IMR-90 (cell line): ENCODE measurements at regions not wholly inside any gene's neighbourhood (a gene's known extent, or its start where the extent isn't known, plus 50 kb on each side); places are given as distances from the start of the nearest gene placed in this dataset.
A peak's percentile ranks its signal among the peaks of the same experiment; 100 is the strongest.

ENCODE experiments used
- ATAC-seq: fragments of 200-7000 bp; cut with Tn5 transposase; 2 replicates; pipeline ENCODE4 v1.9.1; 2020; ENCODE audit warnings: low read depth, mild to moderate bottlenecking, moderate library complexity
- BruUV-seq: library from RNA; stranded (reverse); fragments of 400-500 nt; replicated peaks from 2 replicates; lab custom pipeline; 2021; lab: Mats Ljungman, UMichigan
- CTCF ChIA-PET: fragments of 300-600 bp; formaldehyde crosslinking; extraction: SDS; loops from one replicate; lab custom pipeline; 2021; ENCODE audit warnings: antibody characterized with exemption; lab: Yijun Ruan, JAX
- POLR2A ChIA-PET: fragments of 300-600 bp; sonication (Branson Sonifier 250); formaldehyde crosslinking; loops from one replicate; lab custom pipeline; 2022; ENCODE audit warnings: antibody characterized with exemption; ENCODE audit not compliant: unreplicated experiment; lab: Charles Lee
- DNase-seq: peaks from one replicate; pipeline ENCODE4 v3.0.0; 2013
- H2AFZ ChIP-seq: replicated peaks from 2 replicates; pipeline ENCODE3; 2013; ENCODE audit warnings: low read length, mild to moderate bottlenecking; ENCODE audit not compliant: poor library complexity
- H2AK5ac ChIP-seq: 2 replicates; pipeline ENCODE4 v1.6.1; 2013; ENCODE audit warnings: low read depth, low read length, inconsistent platforms
- H2AK9ac ChIP-seq: replicated peaks from 2 replicates; pipeline ENCODE3; 2013; ENCODE audit warnings: mild to moderate bottlenecking, low read depth, low read length, moderate library complexity; ENCODE audit not compliant: poor library complexity
- H2BK120ac ChIP-seq: 2 replicates; pipeline ENCODE4 v1.6.1; 2013; ENCODE audit warnings: low read depth, low read length, inconsistent platforms
- H2BK15ac ChIP-seq: 3 replicates; pipeline ENCODE4 v1.6.1; 2013; ENCODE audit warnings: low read depth, low read length, inconsistent platforms
- H2BK20ac ChIP-seq: 2 replicates; pipeline ENCODE4 v1.6.1; 2013; ENCODE audit warnings: low read depth, mild to moderate bottlenecking, inconsistent platforms, low read length, moderate library complexity
- H2BK5ac ChIP-seq: 2 replicates; pipeline ENCODE4 v1.6.1; 2013; ENCODE audit warnings: mild to moderate bottlenecking, low read depth, low read length, inconsistent platforms; ENCODE audit not compliant: poor library complexity, severe bottlenecking
- H3K14ac ChIP-seq: replicated peaks from 2 replicates; pipeline ENCODE4 v1.6.1; 2013; ENCODE audit warnings: low read depth, low read length, inconsistent platforms
- H3K18ac ChIP-seq: 2 replicates; pipeline ENCODE4 v1.6.1; 2013; ENCODE audit warnings: low read depth, low read length, control low read depth
- H3K23ac ChIP-seq: 2 replicates; pipeline ENCODE4 v1.6.1; 2013; ENCODE audit warnings: low read depth, low read length, inconsistent platforms
- H3K27ac ChIP-seq: 2 replicates; pipeline ENCODE4 v1.5.1; 2013; ENCODE audit warnings: mild to moderate bottlenecking, control low read depth, low read length; ENCODE audit not compliant: insufficient read depth
- H3K27me3 ChIP-seq: 2 replicates; pipeline ENCODE4 v1.6.1; 2013; ENCODE audit warnings: low read length; ENCODE audit not compliant: control insufficient read depth, insufficient read depth
- H3K36me3 ChIP-seq: 2 replicates; pipeline ENCODE4 v1.6.1; 2013; ENCODE audit warnings: low read length, mixed read lengths; ENCODE audit not compliant: control insufficient read depth, insufficient read depth
- H3K4ac ChIP-seq: 2 replicates; pipeline ENCODE4 v1.6.1; 2013; ENCODE audit warnings: low read depth, low read length, inconsistent platforms
- H3K4me1 ChIP-seq: 2 replicates; pipeline ENCODE4 v1.6.1; 2013; ENCODE audit warnings: low read length, mixed read lengths; ENCODE audit not compliant: control insufficient read depth, insufficient read depth
- H3K4me2 ChIP-seq: 2 replicates; pipeline ENCODE4 v1.6.1; 2013; ENCODE audit warnings: low read depth, mild to moderate bottlenecking, control low read depth, low read length, moderate library complexity
- H3K4me3 ChIP-seq: 2 replicates; pipeline ENCODE4 v1.5.1; 2013; ENCODE audit warnings: low read depth, mild to moderate bottlenecking, control low read depth, low read length, moderate library complexity; ENCODE audit not compliant: insufficient read depth
- H3K56ac ChIP-seq: 2 replicates; pipeline ENCODE4 v1.6.1; 2013; ENCODE audit warnings: low read length, inconsistent platforms; ENCODE audit not compliant: insufficient read depth; ENCODE audit errors: extremely low read depth
- H3K79me1 ChIP-seq, 2 experiments: 2 replicates each; pipeline ENCODE4 v1.6.1; 2013; ENCODE audit warnings: low read length in 2 of 2, inconsistent platforms in 1 of 2, low read depth in 1 of 2
- H3K9ac ChIP-seq: 2 replicates; pipeline ENCODE4 v1.6.1; 2013; ENCODE audit warnings: low read depth, low read length, control low read depth
- H3K9me1 ChIP-seq: 2 replicates; pipeline ENCODE4 v1.6.1; 2013; ENCODE audit warnings: low read length, inconsistent platforms; ENCODE audit not compliant: insufficient read depth
- H3K9me3 ChIP-seq: 2 replicates; pipeline ENCODE4 v1.6.1; 2013; ENCODE audit warnings: low read length; ENCODE audit not compliant: control insufficient read depth, insufficient read depth
- H4K20me1 ChIP-seq: 2 replicates; pipeline ENCODE4 v1.6.1; 2013; ENCODE audit warnings: low read length, inconsistent platforms; ENCODE audit not compliant: insufficient read depth
- H4K5ac ChIP-seq: 2 replicates; pipeline ENCODE4 v1.6.1; 2013; ENCODE audit warnings: mild to moderate bottlenecking, low read depth, low read length, control low read depth
- H4K8ac ChIP-seq, 2 experiments: 2 replicates each; pipeline ENCODE4 v1.6.1; 2013; ENCODE audit warnings: low read depth in 2 of 2, low read length in 2 of 2, control low read depth in 1 of 2, inconsistent platforms in 1 of 2
- H4K91ac ChIP-seq: 2 replicates; pipeline ENCODE4 v1.6.1; 2013; ENCODE audit warnings: low read depth, low read length, inconsistent platforms; ENCODE audit not compliant: insufficient read depth
- CTCF ChIP-seq: conservative IDR thresholded peaks from 2 replicates; pipeline ENCODE4 v1.5.1; 2012; ENCODE audit warnings: mild to moderate bottlenecking, low read depth, low read length, improper control_type of control experiment
- MAFK ChIP-seq: IDR thresholded peaks from 2 replicates; pipeline ENCODE4 v1.6.1; 2012; ENCODE audit warnings: low read depth, low read length, improper control_type of control experiment
- WGBS, 2 experiments: methylation state at CpG; one replicate each; pipeline versions ENCODE4 v1.1.5 to v1.1.7; 2013; ENCODE audit warnings: missing lambda C conversion rate in 2 of 2; ENCODE audit not compliant: insufficient read length in 1 of 2; ENCODE audit errors: extremely low coverage in 2 of 2; 5-methylcytosine and 5-hydroxymethylcytosine counted together
- dilution Hi-C: fragments of 300-500 bp; cut with HindIII; formaldehyde crosslinking; loops from one replicate; pipeline ENCODE4 v1.14.3; 2018; ENCODE audit warnings: low sequenced_read_pairs; ENCODE audit not compliant: unreplicated experiment
- in situ Hi-C: fragments of 300-500 bp; cut with MboI; formaldehyde crosslinking; loops from 3 replicates; pipeline ENCODE4 v1.14.3; 2019; ENCODE audit warnings: low sequenced_read_pairs, inconsistent platforms, mixed read lengths
- intact Hi-C: fragments of 100-400 bp; cut with micrococcal nuclease; formaldehyde crosslinking; loops from 2 replicates; pipeline ENCODE4 v1.10.0; 2022

- Histone ChIP-seq H3K9me1 (no peaks in the 10 kb centered on the region), H3K18ac (no peak overlapping the region), H3K9me3 (peaks cover 2% of the 10 kb centered on the region; the same call in 1 of the 2 replicates), H2AK5ac (no peak overlapping the region), H4K91ac (no peak overlapping the region), H4K5ac (no peak overlapping the region), H3K36me3 (no peaks in the 10 kb centered on the region), H3K56ac (no peak overlapping the region), H2BK5ac (no peak overlapping the region), H2AFZ (no peak overlapping the region), H3K27ac (no peak overlapping the region), H3K4me2 (no peak overlapping the region), H2BK15ac (no peak overlapping the region), H3K4ac (no peak overlapping the region), H3K9ac (no peak overlapping the region), H2AK9ac (no peak overlapping the region), H2BK120ac (no peak overlapping the region), H4K8ac (no peak overlapping the region), H3K27me3 (no peaks in the 10 kb centered on the region), H3K23ac (no peak overlapping the region), H2BK20ac (no peak overlapping the region), H4K20me1 (no peaks in the 10 kb centered on the region), H3K4me1 (no peaks in the 10 kb centered on the region), H3K4me3 (no peak overlapping the region), H3K14ac (no peak overlapping the region), H3K79me1 (no peaks in the 10 kb centered on the region)
- no TSS peak for BruUV-seq
- no peak for ATAC-seq
- no peak for DNase-seq
- ChIA-PET POLR2A (no interaction called here), CTCF (no interaction called here)
- intact Hi-C loops: no loop called here
- no CpG with 5 or more reads among the region's 1 CpG for WGBS, 2 experiments
- TF ChIP-seq CTCF (no peak), MAFK (peak; percentile 64)
- in situ Hi-C loops: no loop called here
- dilution Hi-C loops: no loop called here
These were observed 581.4 kb downstream of the SOCS6 start for GRCh38 chr18:70870292-70870691.
